BJ (cell line): ENCODE measurements at regions not wholly inside any gene's neighbourhood (a gene's known extent, or its start where the extent isn't known, plus 50 kb on each side); places are given as distances from the start of the nearest gene placed in this dataset.

ENCODE experiments used
- CTCF ChIA-PET: fragments of 350-600 bp; formaldehyde crosslinking; extraction: SDS; loops from one replicate; lab custom pipeline; 2021; ENCODE audit warnings: antibody characterized with exemption, inconsistent platforms; lab: Yijun Ruan, JAX
- POLR2A ChIA-PET: fragments of 300-600 bp; sonication (Branson Sonifier 250); formaldehyde crosslinking; extraction: SDS; loops from one replicate; lab custom pipeline; 2021; ENCODE audit warnings: antibody characterized with exemption; lab: Charles Lee
- DNase-seq: peaks from one replicate; pipeline ENCODE4 v3.0.0-alpha.2; 2011; ENCODE audit warnings: low read depth
- H3K27me3 ChIP-seq: 2 replicates; pipeline ENCODE4 v1.6.0; 2011; ENCODE audit warnings: low read length; ENCODE audit not compliant: control insufficient read depth, insufficient read depth
- H3K36me3 ChIP-seq: 2 replicates; pipeline ENCODE4 v1.5.1; 2011; ENCODE audit warnings: low read length; ENCODE audit not compliant: control insufficient read depth, insufficient read depth
- H3K4me3 ChIP-seq: 2 replicates; pipeline ENCODE4 v1.5.1; 2011; ENCODE audit warnings: low read depth, mild to moderate bottlenecking, control low read depth, low read length
- CTCF ChIP-seq: IDR thresholded peaks from 2 replicates; pipeline ENCODE4 v1.5.1; 2011; ENCODE audit warnings: low read depth, mild to moderate bottlenecking, control low read depth, inconsistent platforms, low read length, moderate library complexity; ENCODE audit not compliant: insufficient read depth

- Histone ChIP-seq H3K36me3 (no peaks in the 10 kb centered on the region), H3K27me3 (no peaks in the 10 kb centered on the region), H3K4me3 (no peak overlapping the region)
- no peak for DNase-seq
- TF ChIP-seq CTCF, result no peak
- POLR2A ChIA-PET, result no interaction called here
- CTCF ChIA-PET, result interaction anchor here (0.6 to 2.6 kb wide), 3 partner anchors 11 to 27 kb away, joined by 3 to 6 read pairs (median 5); no protein-coding TSS in a partner anchor
Observed at GRCh38 chr13:26469602-26470001, 87.9 kb upstream of the WASF3 start.

DNA sequence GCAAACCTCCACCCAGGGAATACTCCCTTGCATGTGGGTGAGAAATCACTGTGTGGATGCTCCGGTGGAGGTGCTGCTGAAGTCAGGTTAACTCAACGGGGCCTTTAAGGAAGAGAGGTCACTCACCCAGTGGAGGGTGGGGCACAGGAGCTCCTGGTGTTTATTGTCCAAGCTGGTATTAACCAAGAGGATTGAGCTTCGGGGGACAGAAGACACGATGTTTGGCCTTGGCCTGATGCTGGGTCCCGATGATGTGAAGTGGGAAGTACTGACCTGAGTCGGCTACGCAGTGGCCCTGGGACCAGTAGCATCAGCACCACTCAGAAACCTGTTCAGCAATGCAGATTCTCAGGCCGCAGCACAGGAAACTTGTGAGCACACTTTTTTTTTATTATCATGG, 85.7 kb upstream of the WASF3 start:
- ChIA-PET POLR2A (no interaction called here), CTCF (no interaction called here)
- Histone ChIP-seq H3K27me3 (no peaks in the 10 kb centered on the region), H3K36me3 (no peaks in the 10 kb centered on the region), H3K4me3 (no peak overlapping the region)
- TF ChIP-seq CTCF, result no peak
- DNase-seq, result no peak

DNA sequence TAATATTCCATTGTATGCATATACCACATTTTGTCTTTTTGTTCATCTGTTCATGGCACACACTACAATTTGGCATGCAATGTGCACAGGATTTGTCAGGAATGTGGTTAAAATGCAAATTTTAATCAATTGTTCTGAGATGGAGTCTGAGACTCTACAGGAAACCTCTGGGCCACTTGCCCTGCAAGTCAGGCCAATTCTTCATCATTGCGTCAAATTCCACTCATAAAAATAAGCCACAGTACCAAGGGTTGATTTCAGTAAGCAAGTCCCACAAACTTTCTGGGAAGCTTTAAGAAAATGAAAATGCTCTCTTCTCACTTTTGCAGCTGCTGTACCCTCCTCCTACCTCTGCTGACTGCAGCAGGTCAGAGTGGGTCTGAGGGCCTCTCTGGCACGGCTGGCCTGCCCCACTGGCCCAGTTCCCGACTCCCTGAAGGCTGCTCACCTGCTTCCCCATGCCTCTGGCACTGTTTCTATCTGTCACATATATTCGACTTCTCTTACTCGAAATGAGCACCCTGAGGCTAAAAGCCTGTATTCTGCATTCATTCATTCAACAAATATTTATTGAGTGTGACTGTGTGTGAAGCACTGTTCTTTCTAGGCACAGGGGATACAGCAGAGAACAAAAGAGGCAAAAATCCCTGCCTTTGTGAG, 83.8 kb upstream of the WASF3 start:
- TF ChIP-seq CTCF, result no peak
- DNase-seq, result no peak
- Histone ChIP-seq H3K4me3 (no peak overlapping the region), H3K36me3 (no peaks in the 10 kb centered on the region), H3K27me3 (no peaks in the 10 kb centered on the region)
- ChIA-PET CTCF (interaction anchor here (1.4 kb wide), 1 partner anchor 9 kb away, joined by 4 read pairs; no protein-coding TSS in a partner anchor), POLR2A (no interaction called here)

DNA sequence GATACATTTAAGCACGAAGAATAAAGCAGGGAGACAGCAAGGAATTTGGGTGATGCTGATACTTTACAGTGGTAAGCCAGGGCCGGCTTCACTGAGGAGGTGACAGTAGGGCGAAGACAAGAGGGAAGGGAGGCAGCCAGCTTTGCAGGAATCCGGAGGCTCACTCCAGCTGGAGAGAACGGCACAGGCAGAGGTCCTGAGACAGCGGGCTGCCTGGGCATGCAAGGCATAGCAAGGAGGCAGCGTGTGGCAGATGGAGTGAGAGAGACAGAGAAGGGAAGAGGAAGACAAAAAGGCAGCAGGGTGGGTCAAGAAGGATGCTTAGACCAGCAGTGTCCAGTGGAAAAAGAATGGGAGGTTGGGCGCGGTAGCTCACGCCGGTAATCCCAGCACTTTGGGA, 83.2 kb upstream of the WASF3 start:
- POLR2A ChIA-PET, result no interaction called here
- Histone ChIP-seq H3K27me3 (no peaks in the 10 kb centered on the region), H3K36me3 (no peaks in the 10 kb centered on the region), H3K4me3 (no peak overlapping the region)
- no peak for TF ChIP-seq CTCF
- DNase-seq, result no peak
- CTCF ChIA-PET, result interaction anchor here (1.4 kb wide), 1 partner anchor 9 kb away, joined by 4 read pairs; no protein-coding TSS in a partner anchor

GRCh38 chr13:26475176-26476110, 82.0 kb upstream of the WASF3 start:
- H3K36me3 ChIP-seq, result no peaks in the 10 kb centered on the region
- no peak for TF ChIP-seq CTCF
- CTCF ChIA-PET, result interaction anchor here (0.7 to 3.1 kb wide), 3 partner anchors 13 to 290 kb away, joined by 3 to 9 read pairs (median 4); no protein-coding TSS in a partner anchor
- H3K27me3 ChIP-seq, result no peaks in the 10 kb centered on the region
- POLR2A ChIA-PET, result no interaction called here
- no peak for DNase-seq
- no peak overlapping the region for H3K4me3 ChIP-seq
